K562 (cell line): ENCODE measurements at regions not wholly inside any gene's neighbourhood (a gene's known extent, or its start where the extent isn't known, plus 50 kb on each side); places are given as distances from the start of the nearest gene placed in this dataset.

ENCODE experiments used
- JUND ChIP-seq, 2 experiments: IDR thresholded peaks; 2 replicates in 1 of 2; 3 replicates in 1 of 2; pipeline ENCODE4 v1.6.1; 2011; ENCODE audit warnings: borderline replicate concordance in 2 of 2, low read depth in 2 of 2, low read length in 2 of 2, improper control_type of control experiment in 1 of 2, missing biosample characterization in 1 of 2, missing genetic modification characterization in 1 of 2, missing genetic modification reagents in 1 of 2
- TF ChIP-seq, protein P1 (sequence below): fragments of 450-650 bp; IDR thresholded peaks from 2 replicates; pipeline ENCODE4 v1.6.1; 2016; ENCODE audit warnings: mild to moderate bottlenecking, moderate library complexity
- TF ChIP-seq, protein P2 (sequence below): fragments of 450-650 bp; IDR thresholded peaks from 2 replicates; pipeline ENCODE4 v1.6.1; 2018; ENCODE audit not compliant: partially characterized antibody
- TF ChIP-seq, protein P3 (sequence below), 2 experiments: fragments of 450-650 bp; IDR thresholded peaks; 2 replicates each; pipeline ENCODE4 v1.6.1; 2018; ENCODE audit warnings: mild to moderate bottlenecking in 2 of 2, low read depth in 1 of 2; ENCODE audit not compliant: partially characterized antibody in 2 of 2

DNA sequence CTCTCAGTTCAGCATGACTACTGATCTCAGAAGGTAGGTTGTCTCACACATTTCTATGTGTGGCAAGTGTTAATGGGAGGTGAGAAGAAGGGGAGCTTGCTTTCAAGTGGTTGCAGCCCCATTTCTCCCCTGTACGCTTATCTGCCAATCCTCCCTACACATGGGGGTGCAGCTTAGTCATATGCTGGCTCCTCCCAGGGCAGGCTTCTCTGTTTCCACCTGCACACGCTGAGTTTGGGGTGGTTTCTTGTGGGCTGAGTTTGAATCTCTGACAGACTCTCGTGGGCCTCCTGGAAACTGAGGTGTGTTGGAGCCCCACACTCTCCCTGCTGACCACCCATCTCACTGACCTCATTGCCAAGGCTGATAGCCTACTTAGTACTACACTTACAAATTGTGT is 435.8 kb upstream of the MTPN start (continued):
- TF ChIP-seq, protein P1, sequence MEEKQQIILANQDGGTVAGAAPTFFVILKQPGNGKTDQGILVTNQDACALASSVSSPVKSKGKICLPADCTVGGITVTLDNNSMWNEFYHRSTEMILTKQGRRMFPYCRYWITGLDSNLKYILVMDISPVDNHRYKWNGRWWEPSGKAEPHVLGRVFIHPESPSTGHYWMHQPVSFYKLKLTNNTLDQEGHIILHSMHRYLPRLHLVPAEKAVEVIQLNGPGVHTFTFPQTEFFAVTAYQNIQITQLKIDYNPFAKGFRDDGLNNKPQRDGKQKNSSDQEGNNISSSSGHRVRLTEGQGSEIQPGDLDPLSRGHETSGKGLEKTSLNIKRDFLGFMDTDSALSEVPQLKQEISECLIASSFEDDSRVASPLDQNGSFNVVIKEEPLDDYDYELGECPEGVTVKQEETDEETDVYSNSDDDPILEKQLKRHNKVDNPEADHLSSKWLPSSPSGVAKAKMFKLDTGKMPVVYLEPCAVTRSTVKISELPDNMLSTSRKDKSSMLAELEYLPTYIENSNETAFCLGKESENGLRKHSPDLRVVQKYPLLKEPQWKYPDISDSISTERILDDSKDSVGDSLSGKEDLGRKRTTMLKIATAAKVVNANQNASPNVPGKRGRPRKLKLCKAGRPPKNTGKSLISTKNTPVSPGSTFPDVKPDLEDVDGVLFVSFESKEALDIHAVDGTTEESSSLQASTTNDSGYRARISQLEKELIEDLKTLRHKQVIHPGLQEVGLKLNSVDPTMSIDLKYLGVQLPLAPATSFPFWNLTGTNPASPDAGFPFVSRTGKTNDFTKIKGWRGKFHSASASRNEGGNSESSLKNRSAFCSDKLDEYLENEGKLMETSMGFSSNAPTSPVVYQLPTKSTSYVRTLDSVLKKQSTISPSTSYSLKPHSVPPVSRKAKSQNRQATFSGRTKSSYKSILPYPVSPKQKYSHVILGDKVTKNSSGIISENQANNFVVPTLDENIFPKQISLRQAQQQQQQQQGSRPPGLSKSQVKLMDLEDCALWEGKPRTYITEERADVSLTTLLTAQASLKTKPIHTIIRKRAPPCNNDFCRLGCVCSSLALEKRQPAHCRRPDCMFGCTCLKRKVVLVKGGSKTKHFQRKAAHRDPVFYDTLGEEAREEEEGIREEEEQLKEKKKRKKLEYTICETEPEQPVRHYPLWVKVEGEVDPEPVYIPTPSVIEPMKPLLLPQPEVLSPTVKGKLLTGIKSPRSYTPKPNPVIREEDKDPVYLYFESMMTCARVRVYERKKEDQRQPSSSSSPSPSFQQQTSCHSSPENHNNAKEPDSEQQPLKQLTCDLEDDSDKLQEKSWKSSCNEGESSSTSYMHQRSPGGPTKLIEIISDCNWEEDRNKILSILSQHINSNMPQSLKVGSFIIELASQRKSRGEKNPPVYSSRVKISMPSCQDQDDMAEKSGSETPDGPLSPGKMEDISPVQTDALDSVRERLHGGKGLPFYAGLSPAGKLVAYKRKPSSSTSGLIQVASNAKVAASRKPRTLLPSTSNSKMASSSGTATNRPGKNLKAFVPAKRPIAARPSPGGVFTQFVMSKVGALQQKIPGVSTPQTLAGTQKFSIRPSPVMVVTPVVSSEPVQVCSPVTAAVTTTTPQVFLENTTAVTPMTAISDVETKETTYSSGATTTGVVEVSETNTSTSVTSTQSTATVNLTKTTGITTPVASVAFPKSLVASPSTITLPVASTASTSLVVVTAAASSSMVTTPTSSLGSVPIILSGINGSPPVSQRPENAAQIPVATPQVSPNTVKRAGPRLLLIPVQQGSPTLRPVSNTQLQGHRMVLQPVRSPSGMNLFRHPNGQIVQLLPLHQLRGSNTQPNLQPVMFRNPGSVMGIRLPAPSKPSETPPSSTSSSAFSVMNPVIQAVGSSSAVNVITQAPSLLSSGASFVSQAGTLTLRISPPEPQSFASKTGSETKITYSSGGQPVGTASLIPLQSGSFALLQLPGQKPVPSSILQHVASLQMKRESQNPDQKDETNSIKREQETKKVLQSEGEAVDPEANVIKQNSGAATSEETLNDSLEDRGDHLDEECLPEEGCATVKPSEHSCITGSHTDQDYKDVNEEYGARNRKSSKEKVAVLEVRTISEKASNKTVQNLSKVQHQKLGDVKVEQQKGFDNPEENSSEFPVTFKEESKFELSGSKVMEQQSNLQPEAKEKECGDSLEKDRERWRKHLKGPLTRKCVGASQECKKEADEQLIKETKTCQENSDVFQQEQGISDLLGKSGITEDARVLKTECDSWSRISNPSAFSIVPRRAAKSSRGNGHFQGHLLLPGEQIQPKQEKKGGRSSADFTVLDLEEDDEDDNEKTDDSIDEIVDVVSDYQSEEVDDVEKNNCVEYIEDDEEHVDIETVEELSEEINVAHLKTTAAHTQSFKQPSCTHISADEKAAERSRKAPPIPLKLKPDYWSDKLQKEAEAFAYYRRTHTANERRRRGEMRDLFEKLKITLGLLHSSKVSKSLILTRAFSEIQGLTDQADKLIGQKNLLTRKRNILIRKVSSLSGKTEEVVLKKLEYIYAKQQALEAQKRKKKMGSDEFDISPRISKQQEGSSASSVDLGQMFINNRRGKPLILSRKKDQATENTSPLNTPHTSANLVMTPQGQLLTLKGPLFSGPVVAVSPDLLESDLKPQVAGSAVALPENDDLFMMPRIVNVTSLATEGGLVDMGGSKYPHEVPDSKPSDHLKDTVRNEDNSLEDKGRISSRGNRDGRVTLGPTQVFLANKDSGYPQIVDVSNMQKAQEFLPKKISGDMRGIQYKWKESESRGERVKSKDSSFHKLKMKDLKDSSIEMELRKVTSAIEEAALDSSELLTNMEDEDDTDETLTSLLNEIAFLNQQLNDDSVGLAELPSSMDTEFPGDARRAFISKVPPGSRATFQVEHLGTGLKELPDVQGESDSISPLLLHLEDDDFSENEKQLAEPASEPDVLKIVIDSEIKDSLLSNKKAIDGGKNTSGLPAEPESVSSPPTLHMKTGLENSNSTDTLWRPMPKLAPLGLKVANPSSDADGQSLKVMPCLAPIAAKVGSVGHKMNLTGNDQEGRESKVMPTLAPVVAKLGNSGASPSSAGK: no peak
- TF ChIP-seq, protein P2, sequence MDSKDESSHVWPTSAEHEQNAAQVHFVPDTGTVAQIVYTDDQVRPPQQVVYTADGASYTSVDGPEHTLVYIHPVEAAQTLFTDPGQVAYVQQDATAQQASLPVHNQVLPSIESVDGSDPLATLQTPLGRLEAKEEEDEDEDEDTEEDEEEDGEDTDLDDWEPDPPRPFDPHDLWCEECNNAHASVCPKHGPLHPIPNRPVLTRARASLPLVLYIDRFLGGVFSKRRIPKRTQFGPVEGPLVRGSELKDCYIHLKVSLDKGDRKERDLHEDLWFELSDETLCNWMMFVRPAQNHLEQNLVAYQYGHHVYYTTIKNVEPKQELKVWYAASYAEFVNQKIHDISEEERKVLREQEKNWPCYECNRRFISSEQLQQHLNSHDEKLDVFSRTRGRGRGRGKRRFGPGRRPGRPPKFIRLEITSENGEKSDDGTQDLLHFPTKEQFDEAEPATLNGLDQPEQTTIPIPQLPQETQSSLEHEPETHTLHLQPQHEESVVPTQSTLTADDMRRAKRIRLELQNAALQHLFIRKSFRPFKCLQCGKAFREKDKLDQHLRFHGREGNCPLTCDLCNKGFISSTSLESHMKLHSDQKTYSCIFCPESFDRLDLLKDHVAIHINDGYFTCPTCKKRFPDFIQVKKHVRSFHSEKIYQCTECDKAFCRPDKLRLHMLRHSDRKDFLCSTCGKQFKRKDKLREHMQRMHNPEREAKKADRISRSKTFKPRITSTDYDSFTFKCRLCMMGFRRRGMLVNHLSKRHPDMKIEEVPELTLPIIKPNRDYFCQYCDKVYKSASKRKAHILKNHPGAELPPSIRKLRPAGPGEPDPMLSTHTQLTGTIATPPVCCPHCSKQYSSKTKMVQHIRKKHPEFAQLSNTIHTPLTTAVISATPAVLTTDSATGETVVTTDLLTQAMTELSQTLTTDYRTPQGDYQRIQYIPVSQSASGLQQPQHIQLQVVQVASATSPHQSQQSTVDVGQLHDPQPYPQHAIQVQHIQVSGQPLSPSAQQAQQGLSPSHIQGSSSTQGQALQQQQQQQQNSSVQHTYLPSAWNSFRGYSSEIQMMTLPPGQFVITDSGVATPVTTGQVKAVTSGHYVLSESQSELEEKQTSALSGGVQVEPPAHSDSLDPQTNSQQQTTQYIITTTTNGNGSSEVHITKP: peak; percentile 68
- TF ChIP-seq JUND (IDR thresholded peaks at IDR 0.05; ENCODE audit: borderline replicate concordance, low read depth, low read length) (peak; percentile 23; the same call in 1 of the 2 replicates), JUND (tag; IDR thresholded peaks at IDR 0.05; ENCODE audit: borderline replicate concordance, low read depth, low read length) (peak; percentile 19; the same call in 1 of the 3 replicates)
- TF ChIP-seq, protein P3, sequence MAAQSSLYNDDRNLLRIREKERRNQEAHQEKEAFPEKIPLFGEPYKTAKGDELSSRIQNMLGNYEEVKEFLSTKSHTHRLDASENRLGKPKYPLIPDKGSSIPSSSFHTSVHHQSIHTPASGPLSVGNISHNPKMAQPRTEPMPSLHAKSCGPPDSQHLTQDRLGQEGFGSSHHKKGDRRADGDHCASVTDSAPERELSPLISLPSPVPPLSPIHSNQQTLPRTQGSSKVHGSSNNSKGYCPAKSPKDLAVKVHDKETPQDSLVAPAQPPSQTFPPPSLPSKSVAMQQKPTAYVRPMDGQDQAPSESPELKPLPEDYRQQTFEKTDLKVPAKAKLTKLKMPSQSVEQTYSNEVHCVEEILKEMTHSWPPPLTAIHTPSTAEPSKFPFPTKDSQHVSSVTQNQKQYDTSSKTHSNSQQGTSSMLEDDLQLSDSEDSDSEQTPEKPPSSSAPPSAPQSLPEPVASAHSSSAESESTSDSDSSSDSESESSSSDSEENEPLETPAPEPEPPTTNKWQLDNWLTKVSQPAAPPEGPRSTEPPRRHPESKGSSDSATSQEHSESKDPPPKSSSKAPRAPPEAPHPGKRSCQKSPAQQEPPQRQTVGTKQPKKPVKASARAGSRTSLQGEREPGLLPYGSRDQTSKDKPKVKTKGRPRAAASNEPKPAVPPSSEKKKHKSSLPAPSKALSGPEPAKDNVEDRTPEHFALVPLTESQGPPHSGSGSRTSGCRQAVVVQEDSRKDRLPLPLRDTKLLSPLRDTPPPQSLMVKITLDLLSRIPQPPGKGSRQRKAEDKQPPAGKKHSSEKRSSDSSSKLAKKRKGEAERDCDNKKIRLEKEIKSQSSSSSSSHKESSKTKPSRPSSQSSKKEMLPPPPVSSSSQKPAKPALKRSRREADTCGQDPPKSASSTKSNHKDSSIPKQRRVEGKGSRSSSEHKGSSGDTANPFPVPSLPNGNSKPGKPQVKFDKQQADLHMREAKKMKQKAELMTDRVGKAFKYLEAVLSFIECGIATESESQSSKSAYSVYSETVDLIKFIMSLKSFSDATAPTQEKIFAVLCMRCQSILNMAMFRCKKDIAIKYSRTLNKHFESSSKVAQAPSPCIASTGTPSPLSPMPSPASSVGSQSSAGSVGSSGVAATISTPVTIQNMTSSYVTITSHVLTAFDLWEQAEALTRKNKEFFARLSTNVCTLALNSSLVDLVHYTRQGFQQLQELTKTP (IDR thresholded peaks at IDR 0.05; ENCODE audit: low read depth in 1 of 2, partially characterized antibody in 2 of 2): no peak
- TF ChIP-seq, all 486 proteins: peak for 2
